ENCODE measurements at regions not wholly inside any gene's neighbourhood (a gene's known extent, or its start where the extent isn't known, plus 50 kb on each side); places are given as distances from the start of the nearest gene placed in this dataset.

- no peak for TF ChIP-seq ZNF282 (IDR thresholded peaks at IDR 0.05; ENCODE audit: partially characterized antibody)
- TF ChIP-seq NR2F2 (IDR thresholded peaks at IDR 0.05; ENCODE audit: borderline replicate concordance, low read depth), result no peak
- TF ChIP-seq CHD2 (IDR thresholded peaks at IDR 0.05; ENCODE audit: low read depth, low read length), result no peak
- no peak for TF ChIP-seq ZNF687 (CRISPR knock-in tag; IDR thresholded peaks at IDR 0.05)
- no peak for TF ChIP-seq KLF11 (CRISPR knock-in tag; IDR thresholded peaks at IDR 0.05)
- TF ChIP-seq POLR2AphosphoS5 (IDR thresholded peaks at IDR 0.05; ENCODE audit: low read depth, low read length), result no peak
- TF ChIP-seq PATZ1 (CRISPR knock-in tag; IDR thresholded peaks at IDR 0.05), result no peak
- TF ChIP-seq ZBTB43 (CRISPR knock-in tag; conservative IDR thresholded peaks at IDR 0.05), result no peak
- no peak for TF ChIP-seq ZNF3 (CRISPR knock-in tag; IDR thresholded peaks at IDR 0.05)
Measured at GRCh38 chr13:86474971-86475370, 675.8 kb upstream of the SLITRK6 start.

Data from HepG2 (cell line).